ENCODE measurements at regions not wholly inside any gene's neighbourhood (a gene's known extent, or its start where the extent isn't known, plus 50 kb on each side); places are given as distances from the start of the nearest gene placed in this dataset.

GRCh38 chr2:160666154-160667060 lies 172.8 kb upstream of the RBMS1 start (continued):
- TF ChIP-seq ZNF462 (CRISPR knock-in tag; IDR thresholded peaks at IDR 0.05) = no peak
- no peak for TF ChIP-seq CTCF (conservative IDR thresholded peaks at IDR 0.05; ENCODE audit: low read depth in 2 of 2)
- no peak for TF ChIP-seq POLR2AphosphoS5 (IDR thresholded peaks at IDR 0.05; ENCODE audit: low read depth)
- no peak for TF ChIP-seq ZNF331 (CRISPR knock-in tag; IDR thresholded peaks at IDR 0.05; ENCODE audit: low read depth)

GRCh38 chr2:160667811-160668210 lies 174.2 kb upstream of the RBMS1 start:
- Histone ChIP-seq H3K4me2 (no peak overlapping the region), H2AFZ (no peak overlapping the region), H3K9me2 (ENCODE audit: insufficient read depth) (no peaks in the 10 kb centered on the region), H3K27me3 (ENCODE audit: insufficient read depth) (no peaks in the 10 kb centered on the region), H3F3A (replicated peaks; ENCODE audit: low read depth) (no peaks in the 10 kb centered on the region), H3K27ac (ENCODE audit: low read depth) (no peak overlapping the region), H3K36me3 (ENCODE audit: insufficient read depth) (no peaks in the 10 kb centered on the region), H3K4me3 (no peak overlapping the region), H4K20me1 (replicated peaks; ENCODE audit: insufficient read depth) (no peaks in the 10 kb centered on the region), H3K4me1 (ENCODE audit: insufficient read depth) (peaks cover 4% of the 10 kb centered on the region; the same call in 1 of the 2 replicates), H3K79me2 (replicated peaks; ENCODE audit: insufficient read depth) (no peaks in the 10 kb centered on the region)
- H3K27me3 Mint-ChIP-seq (ENCODE audit: insufficient read depth, low read depth, poor library complexity) = peaks cover 2% of the 10 kb centered on the region
- no peak overlapping the region for H3K27ac Mint-ChIP-seq
- H3K36me3 Mint-ChIP-seq (ENCODE audit: low read depth) = no peaks in the 10 kb centered on the region
- no peaks in the 10 kb centered on the region for H3K9me3 Mint-ChIP-seq
- ATAC-seq (no peak), DNase-seq (ENCODE audit: low spot score) (no peak)
- no peak overlapping the region for H3K4me3 Mint-ChIP-seq
- peaks cover 2% of the 10 kb centered on the region; the same call in 1 of the 3 replicates for H3K4me1 Mint-ChIP-seq
- TF ChIP-seq EZH2 (IDR thresholded peaks at IDR 0.05; ENCODE audit: low read depth, unreplicated experiment) (no peak), POLR2AphosphoS5 (IDR thresholded peaks at IDR 0.05; ENCODE audit: low read depth) (no peak), ZNF331 (CRISPR knock-in tag; IDR thresholded peaks at IDR 0.05; ENCODE audit: low read depth) (no peak), REST (IDR thresholded peaks at IDR 0.05; ENCODE audit: unreplicated experiment) (no peak), STAT1 (IDR thresholded peaks at IDR 0.05; ENCODE audit: unreplicated experiment) (no peak), ETS1 (IDR thresholded peaks at IDR 0.05) (no peak), CREB1 (CRISPR knock-in tag; IDR thresholded peaks at IDR 0.05; ENCODE audit: low read depth) (no peak), EZH2phosphoT487 (IDR thresholded peaks at IDR 0.05; ENCODE audit: unreplicated experiment) (no peak)
